Astrocyte of the hippocampus (primary cell): ENCODE measurements at regions not wholly inside any gene's neighbourhood (a gene's known extent, or its start where the extent isn't known, plus 50 kb on each side); places are given as distances from the start of the nearest gene placed in this dataset.

ENCODE experiments used
- DNase-seq: peaks from one replicate; pipeline ENCODE4 v3.0.0; 2011; ENCODE audit warnings: low read depth, low spot score

GRCh38 chr10:61318429-61318828 is 134.8 kb downstream of the TMEM26 start:
- DNase-seq = no peak

GRCh38 chr10:61317706-61318105 is 135.5 kb downstream of the TMEM26 start:
- DNase-seq = no peak

- DNase-seq = no peak
Measured at GRCh38 chr10:61316676-61317265, 136.4 kb downstream of the TMEM26 start.

- DNase-seq = no peak
Measured at GRCh38 chr10:61314273-61314672, 138.9 kb downstream of the TMEM26 start.

GRCh38 chr10:61313460-61313859 is 139.7 kb downstream of the TMEM26 start:
- DNase-seq = peak; percentile 43

GRCh38 chr10:61304746-61305145 is 148.4 kb downstream of the TMEM26 start:
- peak; percentile 16 for DNase-seq

- no peak for DNase-seq
Measured at GRCh38 chr10:61302124-61302523, 151.1 kb downstream of the TMEM26 start.

GRCh38 chr10:61301575-61301974 is 151.6 kb downstream of the TMEM26 start:
- DNase-seq = no peak

GRCh38 chr10:61299841-61300240 is 153.3 kb downstream of the TMEM26 start:
- no peak for DNase-seq

- DNase-seq = no peak
Measured at GRCh38 chr10:61299156-61299555, 154.0 kb downstream of the TMEM26 start.

GRCh38 chr10:61298194-61298593 is 155.0 kb downstream of the TMEM26 start:
- DNase-seq = no peak

- DNase-seq = no peak
Measured at GRCh38 chr10:61296161-61296560, 157.0 kb downstream of the TMEM26 start.

GRCh38 chr10:61294131-61294530 is 159.1 kb downstream of the TMEM26 start:
- DNase-seq = no peak

GRCh38 chr10:61289813-61290212 is 163.4 kb downstream of the TMEM26 start:
- no peak for DNase-seq

- DNase-seq = no peak
Measured at GRCh38 chr10:61286686-61287085, 166.5 kb downstream of the TMEM26 start.

GRCh38 chr10:61285749-61286148 is 167.4 kb downstream of the TMEM26 start:
- DNase-seq = no peak

GRCh38 chr10:61284222-61284890 is 168.8 kb downstream of the TMEM26 start:
- DNase-seq = peak; percentile 71

GRCh38 chr10:61283481-61284221 is 169.5 kb downstream of the TMEM26 start:
- DNase-seq = no peak

- no peak for DNase-seq
Measured at GRCh38 chr10:61283066-61283465, 170.1 kb downstream of the TMEM26 start.

- peak; percentile 17 for DNase-seq
Measured at GRCh38 chr10:61280303-61280702, 172.9 kb downstream of the TMEM26 start.

- no peak for DNase-seq
Measured at GRCh38 chr10:61279400-61279799, 173.8 kb downstream of the TMEM26 start.

GRCh38 chr10:61278556-61278955 is 174.6 kb downstream of the TMEM26 start:
- no peak for DNase-seq

- no peak for DNase-seq
Measured at GRCh38 chr10:61272781-61273180, 180.4 kb downstream of the TMEM26 start.
